Ishikawa (cell line): ENCODE measurements at regions not wholly inside any gene's neighbourhood (a gene's known extent, or its start where the extent isn't known, plus 50 kb on each side); places are given as distances from the start of the nearest gene placed in this dataset.

Experiments used
- EP300 ChIP-seq: IDR thresholded peaks from 2 replicates; pipeline ENCODE4 v1.6.1; 2012; ENCODE audit warnings: borderline replicate concordance
- FOXM1 ChIP-seq: IDR thresholded peaks from 2 replicates; pipeline ENCODE4 v1.6.1; 2012; ENCODE audit warnings: low read depth, borderline replicate concordance
- TCF12 ChIP-seq: IDR thresholded peaks from 2 replicates; pipeline ENCODE4 v1.6.1; 2012; ENCODE audit warnings: low read depth
- YY1 ChIP-seq: IDR thresholded peaks from 2 replicates; pipeline ENCODE4 v1.6.1; 2012; ENCODE audit warnings: low read depth
- TF ChIP-seq, protein P1 (sequence below): IDR thresholded peaks from 2 replicates; pipeline ENCODE4 v1.6.1; 2012
- TF ChIP-seq, protein P2 (sequence below): IDR thresholded peaks from 2 replicates; pipeline ENCODE4 v1.6.1; 2012; ENCODE audit warnings: low read depth, mild to moderate bottlenecking

DNA sequence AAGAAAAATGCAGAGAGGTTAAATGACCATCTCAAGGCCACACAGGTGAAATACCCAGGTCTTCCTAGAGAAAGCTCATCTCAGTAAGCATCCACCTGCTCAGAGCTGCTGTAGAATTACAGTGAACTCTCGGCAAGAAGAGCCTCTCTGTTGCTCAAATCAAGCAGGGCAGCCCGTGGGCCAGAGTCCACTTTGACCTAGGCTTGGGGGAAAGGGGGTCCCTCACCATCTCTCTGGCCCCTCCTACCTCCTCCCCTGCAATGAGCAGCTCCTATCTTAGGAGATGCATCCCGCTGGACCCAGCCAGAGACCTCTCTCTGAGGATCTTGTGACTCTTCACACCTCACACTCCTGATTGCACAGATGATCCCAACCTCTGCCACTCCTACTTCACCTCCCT lies 364.7 kb downstream of the PTPRU start:
- TF ChIP-seq, protein P1, sequence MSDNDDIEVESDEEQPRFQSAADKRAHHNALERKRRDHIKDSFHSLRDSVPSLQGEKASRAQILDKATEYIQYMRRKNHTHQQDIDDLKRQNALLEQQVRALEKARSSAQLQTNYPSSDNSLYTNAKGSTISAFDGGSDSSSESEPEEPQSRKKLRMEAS: no peak
- no peak for TF ChIP-seq FOXM1
- TF ChIP-seq YY1: no peak
- TF ChIP-seq TCF12: no peak
- TF ChIP-seq EP300: no peak
- TF ChIP-seq, protein P2, sequence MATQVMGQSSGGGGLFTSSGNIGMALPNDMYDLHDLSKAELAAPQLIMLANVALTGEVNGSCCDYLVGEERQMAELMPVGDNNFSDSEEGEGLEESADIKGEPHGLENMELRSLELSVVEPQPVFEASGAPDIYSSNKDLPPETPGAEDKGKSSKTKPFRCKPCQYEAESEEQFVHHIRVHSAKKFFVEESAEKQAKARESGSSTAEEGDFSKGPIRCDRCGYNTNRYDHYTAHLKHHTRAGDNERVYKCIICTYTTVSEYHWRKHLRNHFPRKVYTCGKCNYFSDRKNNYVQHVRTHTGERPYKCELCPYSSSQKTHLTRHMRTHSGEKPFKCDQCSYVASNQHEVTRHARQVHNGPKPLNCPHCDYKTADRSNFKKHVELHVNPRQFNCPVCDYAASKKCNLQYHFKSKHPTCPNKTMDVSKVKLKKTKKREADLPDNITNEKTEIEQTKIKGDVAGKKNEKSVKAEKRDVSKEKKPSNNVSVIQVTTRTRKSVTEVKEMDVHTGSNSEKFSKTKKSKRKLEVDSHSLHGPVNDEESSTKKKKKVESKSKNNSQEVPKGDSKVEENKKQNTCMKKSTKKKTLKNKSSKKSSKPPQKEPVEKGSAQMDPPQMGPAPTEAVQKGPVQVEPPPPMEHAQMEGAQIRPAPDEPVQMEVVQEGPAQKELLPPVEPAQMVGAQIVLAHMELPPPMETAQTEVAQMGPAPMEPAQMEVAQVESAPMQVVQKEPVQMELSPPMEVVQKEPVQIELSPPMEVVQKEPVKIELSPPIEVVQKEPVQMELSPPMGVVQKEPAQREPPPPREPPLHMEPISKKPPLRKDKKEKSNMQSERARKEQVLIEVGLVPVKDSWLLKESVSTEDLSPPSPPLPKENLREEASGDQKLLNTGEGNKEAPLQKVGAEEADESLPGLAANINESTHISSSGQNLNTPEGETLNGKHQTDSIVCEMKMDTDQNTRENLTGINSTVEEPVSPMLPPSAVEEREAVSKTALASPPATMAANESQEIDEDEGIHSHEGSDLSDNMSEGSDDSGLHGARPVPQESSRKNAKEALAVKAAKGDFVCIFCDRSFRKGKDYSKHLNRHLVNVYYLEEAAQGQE: no peak
